SJSA1 (cell line): ENCODE measurements at regions not wholly inside any gene's neighbourhood (a gene's known extent, or its start where the extent isn't known, plus 50 kb on each side); places are given as distances from the start of the nearest gene placed in this dataset.

Experiments used
- DNase-seq, 2 experiments: peaks; one replicate each; pipeline ENCODE4 v3.0.0-alpha.2; 2015 to 2020; ENCODE audit warnings: low spot score in 2 of 2, low read depth in 1 of 2
- H3K27ac ChIP-seq: fragments of 250-450 bp; sonication (Bioruptor Pico); 2 replicates; pipeline ENCODE4 v1.5.1; 2020; ENCODE audit warnings: mild to moderate bottlenecking, moderate library complexity
- H3K27me3 ChIP-seq: fragments of 250-450 bp; sonication (Bioruptor Pico); replicated peaks from 2 replicates; pipeline ENCODE4 v1.5.1; 2020; ENCODE audit warnings: mild to moderate bottlenecking, moderate library complexity
- H3K36me3 ChIP-seq: fragments of 250-450 bp; sonication (Bioruptor Pico); 2 replicates; pipeline ENCODE4 v1.5.1; 2020; ENCODE audit warnings: mild to moderate bottlenecking
- H3K4me1 ChIP-seq: fragments of 250-450 bp; sonication (Bioruptor Pico); replicated peaks from 2 replicates; pipeline ENCODE4 v1.6.1; 2021; ENCODE audit warnings: mild to moderate bottlenecking
- H3K4me3 ChIP-seq: fragments of 250-450 bp; sonication (Bioruptor Pico); 2 replicates; pipeline ENCODE4 v1.5.1; 2020; ENCODE audit warnings: mild to moderate bottlenecking
- H3K9me3 ChIP-seq: fragments of 250-450 bp; sonication (Bioruptor Pico); replicated peaks from 2 replicates; pipeline ENCODE4 v1.5.1; 2020; ENCODE audit warnings: mild to moderate bottlenecking

DNA sequence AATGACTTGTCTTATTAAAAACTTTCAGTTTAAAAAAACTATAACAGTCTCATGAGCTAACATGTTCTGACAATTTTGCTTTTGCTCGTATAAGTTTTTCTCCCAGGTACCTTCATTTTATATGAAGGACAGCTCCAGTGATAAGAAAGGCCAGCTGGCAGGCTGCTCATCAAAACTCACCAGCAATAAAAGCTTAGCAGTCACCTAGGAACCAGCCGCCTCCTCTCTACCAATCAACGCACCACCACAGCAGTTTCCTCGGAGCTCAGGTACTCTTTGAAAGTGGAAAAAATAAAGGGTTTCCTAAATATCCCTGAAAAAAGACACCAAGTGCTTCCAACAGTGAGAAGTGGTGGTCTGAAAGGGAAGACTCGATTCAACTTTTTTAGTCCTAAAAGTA, 100.9 kb upstream of the CCDC150 start:
- Histone ChIP-seq H3K4me3 (no peak overlapping the region), H3K36me3 (no peaks in the 10 kb centered on the region), H3K4me1 (no peaks in the 10 kb centered on the region), H3K9me3 (no peaks in the 10 kb centered on the region), H3K27ac (no peak overlapping the region), H3K27me3 (no peaks in the 10 kb centered on the region)
- no peak for DNase-seq

GRCh38 chr2:196544906-196545433, 94.5 kb upstream of the CCDC150 start:
- Histone ChIP-seq H3K27ac (no peak overlapping the region), H3K4me3 (no peak overlapping the region), H3K4me1 (no peaks in the 10 kb centered on the region), H3K27me3 (no peaks in the 10 kb centered on the region), H3K36me3 (no peaks in the 10 kb centered on the region), H3K9me3 (no peaks in the 10 kb centered on the region)
- DNase-seq, result no peak

DNA sequence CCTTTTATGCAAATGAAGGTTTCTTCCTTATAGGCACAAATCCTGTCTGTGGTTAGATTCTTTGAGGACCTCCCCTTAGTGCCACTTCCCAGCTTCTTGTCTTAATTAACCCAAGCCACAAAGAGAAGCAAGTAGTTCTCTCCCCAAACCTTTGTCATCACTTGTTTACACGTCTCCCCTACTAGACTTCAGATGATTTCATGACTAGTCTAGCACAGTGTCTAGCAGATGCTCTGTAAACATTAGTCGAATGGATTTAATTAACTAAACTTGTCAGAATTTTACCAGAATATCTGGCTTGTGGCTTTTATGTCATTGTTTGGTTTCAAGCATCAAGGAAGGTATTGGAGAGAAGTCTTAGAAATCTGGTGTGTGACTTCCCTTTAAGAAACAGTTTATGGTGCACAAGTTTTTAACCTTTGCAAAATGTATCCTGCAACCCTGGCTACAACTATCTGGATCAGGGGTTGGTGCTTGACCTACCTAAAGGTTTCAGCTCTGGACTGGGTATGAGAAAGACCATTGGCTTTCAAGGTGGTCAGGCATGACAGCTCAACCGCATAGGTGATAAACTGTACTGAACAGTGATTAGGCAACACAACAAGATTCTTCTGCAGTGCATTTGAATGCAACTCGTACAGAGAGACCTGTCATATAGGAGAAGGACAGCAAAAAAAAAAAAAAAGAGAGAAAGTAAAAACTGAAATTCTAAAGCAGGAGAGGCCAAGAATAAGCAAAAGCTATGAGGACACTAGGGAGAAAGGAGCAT, 93.2 kb upstream of the CCDC150 start:
- no peak overlapping the region for H3K27ac ChIP-seq
- no peaks in the 10 kb centered on the region for H3K27me3 ChIP-seq
- H3K9me3 ChIP-seq, result no peaks in the 10 kb centered on the region
- H3K36me3 ChIP-seq, result no peaks in the 10 kb centered on the region
- no peaks in the 10 kb centered on the region for H3K4me1 ChIP-seq
- no peak overlapping the region for H3K4me3 ChIP-seq
- no peak for DNase-seq

GRCh38 chr2:196549052-196549451, 90.5 kb upstream of the CCDC150 start:
- no peak overlapping the region for H3K4me3 ChIP-seq
- no peaks in the 10 kb centered on the region for H3K9me3 ChIP-seq
- H3K36me3 ChIP-seq, result no peaks in the 10 kb centered on the region
- no peak for DNase-seq
- no peaks in the 10 kb centered on the region for H3K27me3 ChIP-seq
- no peaks in the 10 kb centered on the region for H3K4me1 ChIP-seq
- no peak overlapping the region for H3K27ac ChIP-seq

DNA sequence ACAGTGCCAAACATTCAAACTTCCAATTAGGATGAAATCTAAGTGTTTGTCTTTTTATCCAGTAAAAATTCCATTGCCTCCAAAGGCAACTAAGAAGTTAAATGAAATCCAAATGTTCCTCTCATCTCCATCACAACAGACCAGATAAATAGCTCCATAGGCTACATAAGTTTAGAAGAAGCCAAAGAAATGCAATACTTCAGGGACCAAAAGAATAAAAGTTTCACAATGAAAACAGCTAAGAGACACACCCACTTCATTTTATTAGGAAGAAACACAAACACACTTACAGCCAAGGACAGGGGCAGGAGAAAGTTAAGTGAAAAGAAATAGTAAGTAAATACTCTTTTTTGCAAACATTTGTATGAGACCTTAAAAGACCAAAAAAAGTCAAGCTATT, 88.5 kb upstream of the CCDC150 start:
- DNase-seq, result no peak
- H3K36me3 ChIP-seq, result no peaks in the 10 kb centered on the region
- H3K4me1 ChIP-seq, result no peaks in the 10 kb centered on the region
- no peaks in the 10 kb centered on the region for H3K27me3 ChIP-seq
- no peaks in the 10 kb centered on the region for H3K9me3 ChIP-seq
- no peak overlapping the region for H3K4me3 ChIP-seq
- no peak overlapping the region for H3K27ac ChIP-seq

DNA sequence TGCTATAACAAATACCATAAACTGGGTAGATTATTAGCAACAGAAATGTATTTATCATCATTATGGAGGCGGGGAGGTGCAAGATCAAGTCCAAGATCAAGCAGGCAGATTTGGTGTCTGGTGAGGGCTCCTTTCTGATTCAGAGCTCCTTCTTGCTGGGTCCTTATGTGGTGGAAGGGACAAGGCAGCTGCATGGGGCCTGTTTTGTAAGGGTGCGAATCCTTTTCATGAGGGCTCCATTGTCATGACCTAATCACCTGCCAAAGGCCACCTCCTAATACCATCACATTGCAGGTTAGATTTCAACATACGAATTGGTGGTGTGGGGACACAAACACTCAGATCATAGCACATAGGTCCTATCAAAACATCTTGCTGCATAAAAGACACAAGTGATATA, 84.4 kb upstream of the CCDC150 start:
- Histone ChIP-seq H3K27ac (no peak overlapping the region), H3K4me1 (no peaks in the 10 kb centered on the region), H3K9me3 (no peaks in the 10 kb centered on the region), H3K4me3 (no peak overlapping the region), H3K27me3 (no peaks in the 10 kb centered on the region), H3K36me3 (no peaks in the 10 kb centered on the region)
- no peak for DNase-seq

GRCh38 chr2:196555726-196556125, 83.8 kb upstream of the CCDC150 start:
- no peak for DNase-seq
- H3K27me3 ChIP-seq, result no peaks in the 10 kb centered on the region
- no peaks in the 10 kb centered on the region for H3K36me3 ChIP-seq

GRCh38 chr2:196558497-196558896, 81.0 kb upstream of the CCDC150 start:
- DNase-seq, result no peak
- Histone ChIP-seq H3K27ac (no peak overlapping the region), H3K36me3 (no peaks in the 10 kb centered on the region), H3K9me3 (no peaks in the 10 kb centered on the region; the same call in 1 of the 2 replicates), H3K4me3 (no peak overlapping the region), H3K27me3 (no peaks in the 10 kb centered on the region), H3K4me1 (no peaks in the 10 kb centered on the region)

More at GRCh38 chr2:196555726-196556125, 83.8 kb upstream of the CCDC150 start:
- Histone ChIP-seq H3K9me3 (no peaks in the 10 kb centered on the region; the same call in 1 of the 2 replicates), H3K27ac (no peak overlapping the region), H3K4me1 (no peaks in the 10 kb centered on the region), H3K4me3 (no peak overlapping the region)

DNA sequence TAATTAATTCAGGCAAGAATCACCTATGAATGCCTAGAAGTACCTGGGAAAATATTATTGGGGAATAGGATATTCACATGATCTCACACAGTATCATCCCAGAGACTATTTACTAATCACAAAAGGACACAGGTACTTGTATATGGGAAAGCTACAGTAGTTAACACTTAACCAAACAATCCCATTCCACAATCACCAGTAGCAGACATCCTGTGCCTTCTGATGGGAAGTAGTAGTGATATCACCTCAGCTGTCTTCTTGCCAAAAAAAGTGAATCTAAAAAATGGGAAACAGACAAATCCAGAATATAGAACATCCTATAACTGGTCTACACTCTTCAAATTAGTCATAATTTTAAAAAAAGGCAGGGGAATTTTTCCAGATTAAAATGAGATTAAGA, 75.6 kb upstream of the CCDC150 start:
- DNase-seq, result no peak
- H3K27me3 ChIP-seq, result no peaks in the 10 kb centered on the region
- no peaks in the 10 kb centered on the region; the same call in 1 of the 2 replicates for H3K9me3 ChIP-seq
- H3K4me3 ChIP-seq, result no peak overlapping the region
- H3K36me3 ChIP-seq, result no peaks in the 10 kb centered on the region
- H3K4me1 ChIP-seq, result no peaks in the 10 kb centered on the region
- H3K27ac ChIP-seq, result no peak overlapping the region

DNA sequence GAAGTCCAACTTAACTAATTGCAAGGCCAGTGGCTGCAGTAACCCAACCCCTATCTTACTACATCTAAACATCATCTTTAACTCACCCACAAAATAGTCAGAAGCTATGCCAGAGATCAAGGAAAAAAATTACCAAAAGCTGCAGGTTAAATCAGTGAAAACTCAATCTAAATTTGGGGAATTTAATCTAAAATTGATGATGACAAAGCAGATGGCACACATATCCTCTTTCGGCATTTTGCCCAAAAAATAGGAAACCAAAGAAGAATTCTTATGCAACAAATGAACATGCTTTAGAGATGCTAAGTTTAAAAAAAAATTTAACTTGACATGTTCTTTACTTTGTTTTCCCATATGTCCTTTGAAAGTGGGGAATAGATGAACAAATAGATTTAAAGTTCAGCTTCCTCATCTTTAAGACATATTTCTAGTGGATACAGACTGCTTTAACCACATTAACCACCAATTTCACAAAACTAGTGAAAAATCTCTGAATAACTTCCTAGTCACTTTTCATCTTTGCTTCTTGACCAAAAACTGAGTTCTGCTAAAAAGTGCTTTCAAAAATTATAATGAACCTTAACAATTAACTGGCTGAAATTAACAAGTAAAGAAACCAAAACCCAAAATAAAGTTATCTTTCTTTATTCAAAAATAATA, 74.3 kb upstream of the CCDC150 start:
- Histone ChIP-seq H3K36me3 (no peaks in the 10 kb centered on the region), H3K9me3 (no peaks in the 10 kb centered on the region; the same call in 1 of the 2 replicates), H3K27ac (no peak overlapping the region), H3K4me3 (no peak overlapping the region), H3K27me3 (no peaks in the 10 kb centered on the region), H3K4me1 (no peaks in the 10 kb centered on the region)
- no peak for DNase-seq

GRCh38 chr2:196565982-196566381, 73.5 kb upstream of the CCDC150 start:
- Histone ChIP-seq H3K27ac (no peak overlapping the region), H3K9me3 (no peaks in the 10 kb centered on the region), H3K36me3 (no peaks in the 10 kb centered on the region), H3K27me3 (no peaks in the 10 kb centered on the region), H3K4me1 (no peaks in the 10 kb centered on the region), H3K4me3 (no peak overlapping the region)
- DNase-seq, result no peak

- H3K36me3 ChIP-seq, result no peaks in the 10 kb centered on the region
- no peaks in the 10 kb centered on the region for H3K4me1 ChIP-seq
- no peaks in the 10 kb centered on the region for H3K9me3 ChIP-seq
- H3K27me3 ChIP-seq, result no peaks in the 10 kb centered on the region
- DNase-seq, result no peak
- H3K27ac ChIP-seq, result no peak overlapping the region
- no peak overlapping the region for H3K4me3 ChIP-seq
Observed at GRCh38 chr2:196566961-196567666, 72.4 kb upstream of the CCDC150 start.

GRCh38 chr2:196568506-196568905, 71.0 kb upstream of the CCDC150 start:
- DNase-seq, result no peak
- H3K36me3 ChIP-seq, result no peaks in the 10 kb centered on the region

GRCh38 chr2:196584903-196585302, 54.6 kb upstream of the CCDC150 start:
- H3K9me3 ChIP-seq, result no peaks in the 10 kb centered on the region
- DNase-seq, result no peak
- H3K27me3 ChIP-seq, result no peaks in the 10 kb centered on the region; the same call in 1 of the 2 replicates
- no peak overlapping the region for H3K4me3 ChIP-seq
- no peaks in the 10 kb centered on the region for H3K36me3 ChIP-seq
- no peak overlapping the region for H3K27ac ChIP-seq
- H3K4me1 ChIP-seq, result peaks cover 6% of the 10 kb centered on the region; the same call in 1 of the 2 replicates

More at GRCh38 chr2:196568506-196568905, 71.0 kb upstream of the CCDC150 start:
- Histone ChIP-seq H3K4me3 (no peak overlapping the region), H3K4me1 (no peaks in the 10 kb centered on the region), H3K9me3 (no peaks in the 10 kb centered on the region), H3K27me3 (no peaks in the 10 kb centered on the region), H3K27ac (no peak overlapping the region)
